Stimulated activated naive CD8-positive, alpha-beta T cell treated with anti-CD3 and anti-CD28 coated beads, Interleukin-15, Interleukin-2, amounts not matched to agents 100 U/mL and 50 U/mL, for 24 hours (primary cell): ENCODE measurements at regions not wholly inside any gene's neighbourhood (a gene's known extent, or its start where the extent isn't known, plus 50 kb on each side); places are given as distances from the start of the nearest gene placed in this dataset.
"Not testable (repeated sequence)": the region's sequence is repeated elsewhere in the genome, so short reads cannot be mapped to it uniquely, and the experiment has no call there.

Experiments
- ATAC-seq: fragments of 150-1000 bp; cut with Tn5 transposase; one replicate; pipeline ENCODE4 v1.10.0; 2021
- DNase-seq: peaks from one replicate; pipeline ENCODE4 v3.0.0; 2021

DNA sequence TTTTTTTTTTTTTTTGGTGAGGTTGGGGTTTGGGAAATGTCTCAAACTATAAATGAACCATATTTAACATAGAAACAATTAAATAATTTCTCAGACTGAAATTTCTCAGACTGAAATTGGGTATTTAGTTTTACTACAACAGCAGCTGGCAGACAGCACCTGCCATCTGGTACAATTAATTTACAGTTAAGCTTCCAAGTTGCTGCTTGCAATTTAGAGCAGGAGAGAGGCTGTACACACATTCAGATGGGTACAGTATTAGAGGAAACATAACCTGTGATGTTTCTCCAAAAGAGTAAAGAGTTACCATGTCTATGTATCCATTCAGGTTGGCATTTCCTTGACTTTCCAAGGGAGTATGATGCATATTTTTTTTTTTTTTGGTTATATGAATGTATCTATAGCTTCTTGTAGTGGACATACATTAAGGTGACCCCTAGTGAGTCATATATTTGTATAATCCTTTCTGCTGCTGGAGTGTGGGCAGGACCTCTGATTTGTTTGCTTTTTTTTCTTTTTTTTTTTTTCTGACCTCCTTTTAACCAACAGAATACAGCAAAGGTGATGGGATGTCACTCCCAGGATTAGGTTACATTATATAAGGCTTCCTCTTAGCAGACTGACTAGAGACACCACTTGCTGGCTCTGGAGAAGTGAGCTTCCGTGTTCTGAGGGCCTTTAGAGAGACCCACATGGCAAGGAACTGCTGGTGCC, 201.7 kb downstream of the PTH2R start:
- ATAC-seq (no peak), DNase-seq (no peak)

DNA sequence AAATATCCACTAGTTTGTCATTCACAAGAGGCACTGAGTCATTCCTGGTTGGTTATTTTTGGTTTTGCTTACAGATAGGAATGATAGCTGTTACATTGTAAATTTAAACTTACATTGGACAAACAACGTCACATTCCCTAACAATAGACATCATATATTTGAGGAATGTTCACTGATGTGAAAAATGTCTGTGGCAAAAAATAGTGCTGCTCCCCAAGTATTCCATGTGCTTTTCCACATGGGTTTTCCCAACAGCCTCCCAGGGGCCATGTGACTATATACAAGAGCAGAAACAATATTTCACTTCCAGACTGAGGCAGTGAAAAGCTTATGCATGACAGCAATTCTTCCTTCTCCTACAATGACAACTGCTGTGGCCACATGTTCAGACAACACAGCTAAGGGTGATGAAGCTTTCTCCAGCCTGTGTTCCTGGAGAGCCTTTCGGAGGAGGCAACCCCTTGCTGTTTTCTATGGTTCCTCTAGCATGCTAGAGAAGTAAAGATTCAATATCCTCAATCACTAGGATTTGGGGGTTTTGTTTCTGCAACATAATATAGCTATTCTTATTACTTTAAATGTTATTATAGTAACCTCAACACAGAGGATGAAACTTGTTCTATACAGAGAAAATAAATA, 202.7 kb downstream of the PTH2R start:
- ATAC-seq (no peak), DNase-seq (no peak)

DNA sequence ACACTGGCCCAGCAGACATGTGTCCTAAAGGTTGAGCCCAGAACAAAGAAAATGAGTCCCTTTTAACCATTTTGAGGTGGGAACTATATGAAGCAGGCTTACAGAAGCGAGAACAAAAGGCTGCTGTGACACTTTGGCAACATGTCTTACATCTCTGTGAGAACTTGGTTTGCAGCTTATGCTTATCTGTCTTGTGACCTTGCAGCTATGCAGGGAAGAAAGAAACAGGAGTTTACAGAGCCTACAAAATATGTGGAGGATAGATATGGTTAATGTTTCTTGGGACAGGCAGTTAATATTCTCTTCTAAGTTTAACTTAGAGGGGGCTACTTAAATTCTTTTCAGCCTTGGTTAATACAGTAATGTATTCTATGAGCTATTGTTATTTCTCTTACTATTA, 209.1 kb downstream of the PTH2R start:
- DNase-seq, ATAC-seq: not testable (repeated sequence)

DNA sequence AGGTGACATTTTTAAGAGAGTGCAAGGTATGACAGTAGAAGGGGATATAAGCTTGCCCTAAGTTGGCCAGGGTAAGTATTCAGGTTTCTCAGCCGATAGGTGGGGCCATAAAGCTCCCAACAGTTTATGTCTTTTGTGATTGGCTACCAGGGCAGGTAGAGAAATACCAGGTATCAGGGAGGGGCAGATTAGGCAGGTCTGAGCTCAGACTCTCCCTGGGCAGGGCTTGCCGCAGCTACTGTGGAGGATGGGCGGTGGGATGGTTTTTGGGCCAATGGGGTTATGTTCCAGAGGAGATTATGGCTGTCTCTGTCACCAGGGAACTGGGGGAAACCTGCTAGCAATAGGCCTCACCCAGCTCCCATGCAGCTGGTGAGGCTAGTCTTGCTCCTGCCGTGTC, 211.6 kb downstream of the PTH2R start:
- DNase-seq, result no peak
- ATAC-seq, result no peak

DNA sequence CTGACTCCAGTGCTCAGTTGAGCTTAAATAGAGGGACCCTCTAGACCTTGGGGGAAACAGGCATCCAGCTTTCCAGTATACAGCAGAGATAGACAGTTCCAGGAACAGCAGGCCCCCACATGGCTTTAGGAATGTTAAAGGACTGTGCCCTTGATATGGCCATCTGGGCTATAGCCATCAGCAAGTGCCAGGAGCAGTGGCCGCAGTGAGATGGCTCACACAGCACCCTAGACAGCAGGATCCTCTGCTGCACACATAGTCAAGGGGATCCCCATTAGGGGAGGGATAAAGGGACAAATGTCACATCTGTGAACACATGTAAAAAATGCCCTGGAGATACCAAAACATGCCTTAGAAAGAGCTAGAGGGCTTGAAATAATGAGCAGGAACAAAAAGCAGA, 213.4 kb downstream of the PTH2R start:
- ATAC-seq, result no peak
- DNase-seq, result no peak

DNA sequence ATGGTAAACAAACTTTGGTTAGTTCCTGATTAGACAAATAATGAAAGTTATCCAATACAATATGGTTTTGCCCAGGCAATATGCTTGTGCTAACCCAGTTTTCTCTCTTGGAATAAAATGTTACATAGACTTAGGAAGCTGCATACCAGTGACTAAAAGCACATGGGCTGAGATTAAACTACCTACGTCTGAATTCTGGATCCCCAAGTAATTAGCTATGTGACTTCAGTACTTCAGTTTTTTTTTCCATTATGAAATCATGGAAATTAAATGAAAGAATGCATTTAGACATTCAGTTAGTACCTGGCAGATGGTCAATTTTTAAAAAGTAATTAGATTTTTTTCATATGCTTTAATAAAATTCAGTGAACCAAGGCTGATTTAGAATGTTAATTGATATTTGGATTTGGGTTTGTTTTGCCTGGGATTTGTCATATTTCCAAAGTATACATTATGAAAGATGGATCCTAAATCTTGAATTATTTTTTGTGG, 213.9 kb downstream of the PTH2R start:
- DNase-seq, result no peak
- ATAC-seq, result no peak

DNA sequence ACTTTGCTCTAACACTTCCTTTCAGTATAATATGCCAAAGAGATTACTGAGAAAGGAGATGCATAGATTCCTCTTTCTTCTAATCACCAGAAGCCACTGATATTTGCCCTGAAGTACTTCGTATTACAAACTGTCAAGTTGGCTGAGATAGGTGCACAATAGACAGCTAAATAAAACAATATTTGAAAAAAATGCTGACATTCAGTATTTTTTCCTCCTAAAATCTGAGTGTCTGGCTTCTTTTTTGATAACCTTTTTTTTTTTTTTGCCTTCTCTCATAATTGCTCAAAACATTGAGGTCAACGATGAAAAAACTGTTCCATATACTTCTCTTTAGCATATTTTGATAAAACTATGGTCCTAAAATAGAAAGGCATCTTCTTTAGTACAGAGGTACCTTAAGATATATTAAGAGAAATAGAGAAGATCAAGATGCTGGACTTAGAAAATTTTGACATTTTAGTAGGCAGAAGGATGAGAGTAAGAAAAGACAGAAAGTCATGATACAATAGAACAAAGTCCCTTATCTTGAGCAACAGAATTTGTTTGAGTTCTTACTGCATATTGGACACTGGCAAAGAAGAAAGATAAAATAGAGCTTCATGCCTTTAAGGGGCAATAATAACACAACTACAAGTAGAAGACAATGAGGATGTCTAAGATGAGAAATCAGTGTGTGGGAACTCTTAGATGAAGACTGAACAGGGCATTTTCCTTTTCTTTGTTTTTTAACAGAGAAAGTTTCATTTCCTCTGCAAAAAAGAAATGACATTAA, 220.7 kb downstream of the PTH2R start:
- ATAC-seq, result no peak
- no peak for DNase-seq

DNA sequence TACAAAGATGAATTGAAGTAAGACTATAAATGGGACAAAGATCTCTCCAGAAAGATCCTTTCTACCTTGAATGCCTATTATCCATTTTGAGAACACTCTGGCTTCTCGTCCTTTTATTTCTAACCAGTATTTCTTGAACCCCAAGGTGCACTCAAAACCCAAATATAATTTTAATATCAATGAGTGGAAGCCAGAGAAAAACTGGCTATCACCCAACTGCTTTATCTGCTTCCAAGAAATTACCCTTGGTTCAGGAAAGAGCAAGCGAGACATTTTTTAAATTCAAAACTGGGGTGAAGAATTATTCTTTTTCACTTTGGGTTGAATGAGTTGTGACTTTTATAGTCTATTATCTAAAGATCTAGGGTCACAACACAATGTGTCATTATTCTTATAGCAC, 221.3 kb downstream of the PTH2R start:
- no peak for ATAC-seq
- DNase-seq, result no peak

DNA sequence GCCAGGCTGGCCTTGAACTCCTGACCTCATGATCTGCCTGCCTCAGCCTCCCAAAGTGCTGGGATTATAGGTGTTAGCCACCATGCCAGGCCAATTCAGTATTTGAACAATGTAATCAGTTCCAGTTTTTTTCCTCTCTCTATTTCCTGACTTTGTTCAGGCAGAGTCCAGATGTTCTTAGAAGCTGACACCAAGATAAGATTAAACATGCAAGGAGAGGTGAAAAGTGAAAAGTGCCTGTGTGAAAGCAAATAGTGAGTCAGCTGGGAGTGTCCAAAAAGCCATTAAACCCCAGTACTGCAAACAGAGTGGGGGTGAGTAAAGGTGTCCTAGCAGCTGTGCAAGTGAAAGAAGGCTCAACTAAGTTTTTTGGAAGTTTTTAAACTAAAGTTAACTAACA, 231.5 kb downstream of the PTH2R start:
- DNase-seq (no peak), ATAC-seq (no peak)

DNA sequence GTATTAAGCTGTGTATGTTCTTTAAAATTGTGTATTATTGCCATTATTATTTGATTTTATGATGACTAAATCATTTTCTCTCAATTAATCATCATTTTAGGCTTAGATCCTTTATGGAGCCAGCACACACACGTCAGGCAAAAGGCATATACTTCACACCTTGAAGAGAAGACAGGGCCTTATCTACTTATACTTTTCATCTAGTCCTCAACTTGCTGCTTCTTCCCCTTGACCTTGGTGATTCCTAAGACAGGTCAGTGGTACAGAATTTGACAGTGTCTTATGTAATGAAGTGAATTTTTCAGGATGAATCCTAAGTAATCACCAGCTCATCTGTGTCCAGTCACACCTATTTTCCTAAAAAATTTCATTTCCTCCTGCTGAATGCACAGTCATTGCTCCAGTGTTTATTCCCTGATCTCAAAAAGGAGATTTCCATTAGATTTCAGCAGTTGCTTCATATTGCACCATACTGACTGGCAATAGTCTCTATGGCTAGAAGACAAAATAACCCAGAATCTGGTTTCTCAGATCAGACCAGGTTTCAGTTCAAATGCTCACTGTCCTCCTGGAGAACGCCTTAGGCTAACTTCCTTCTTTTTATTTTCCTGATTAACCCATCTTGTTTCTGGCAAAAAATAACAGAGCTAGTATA, 235.7 kb downstream of the PTH2R start:
- DNase-seq (no peak), ATAC-seq (no peak)

DNA sequence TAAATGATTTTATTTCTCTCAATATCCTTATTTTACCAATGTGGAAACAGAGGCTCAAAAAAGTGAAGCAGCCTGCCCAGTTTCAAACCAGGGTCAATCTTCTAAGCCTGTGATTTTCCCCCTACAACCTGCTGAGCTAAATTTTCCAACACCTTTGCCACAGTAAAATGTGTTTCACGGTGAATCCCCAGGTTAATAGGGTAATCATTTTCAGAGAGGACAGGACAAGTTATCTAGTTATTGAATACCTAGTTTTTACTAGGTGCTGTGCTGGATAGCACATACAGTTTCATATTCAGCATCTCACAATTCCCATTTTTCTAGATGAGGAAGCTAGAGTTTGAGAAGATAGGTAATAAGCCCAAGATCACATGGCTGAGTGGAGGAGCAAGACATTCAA, 236.6 kb downstream of the PTH2R start:
- ATAC-seq (no peak), DNase-seq (no peak)

DNA sequence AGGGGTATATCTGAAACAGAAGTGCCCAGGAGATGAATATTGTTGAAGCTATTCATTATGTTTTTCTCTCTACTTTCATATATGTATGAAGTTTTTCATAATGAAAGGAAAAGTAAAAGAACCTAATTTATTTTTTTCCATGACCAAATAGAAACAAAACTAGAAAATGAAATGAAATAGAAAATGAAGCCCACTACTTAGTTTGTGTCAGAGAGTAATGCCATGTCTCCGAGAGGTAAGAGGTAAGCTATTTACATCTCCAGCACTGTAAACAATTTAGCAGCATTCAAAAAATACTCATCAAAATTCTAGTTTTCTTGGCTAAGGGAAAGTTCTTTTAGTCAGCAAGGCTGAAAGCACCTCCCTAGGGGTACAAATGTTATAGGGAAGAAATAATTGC, 238.6 kb downstream of the PTH2R start:
- DNase-seq (no peak), ATAC-seq (no peak)

DNA sequence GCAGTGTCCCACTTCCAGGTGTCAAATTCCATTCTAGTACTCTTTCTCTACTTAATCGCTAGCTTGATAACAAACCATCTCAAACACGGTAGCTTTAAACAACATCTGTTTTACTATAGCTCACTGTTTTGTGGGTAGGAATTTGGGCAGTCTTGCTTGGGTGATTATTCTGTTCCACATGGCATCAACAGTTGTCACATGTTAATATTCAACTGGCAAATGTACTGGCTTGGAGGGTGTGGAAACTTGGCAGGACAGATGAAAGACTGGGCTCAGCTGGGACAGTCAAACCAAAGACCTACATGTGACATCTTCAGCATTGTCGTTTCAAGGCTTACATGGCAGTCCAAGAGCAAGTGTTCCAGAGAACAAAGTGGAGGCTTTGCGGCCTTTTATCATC, 241.8 kb downstream of the PTH2R start:
- no peak for DNase-seq
- no peak for ATAC-seq

DNA sequence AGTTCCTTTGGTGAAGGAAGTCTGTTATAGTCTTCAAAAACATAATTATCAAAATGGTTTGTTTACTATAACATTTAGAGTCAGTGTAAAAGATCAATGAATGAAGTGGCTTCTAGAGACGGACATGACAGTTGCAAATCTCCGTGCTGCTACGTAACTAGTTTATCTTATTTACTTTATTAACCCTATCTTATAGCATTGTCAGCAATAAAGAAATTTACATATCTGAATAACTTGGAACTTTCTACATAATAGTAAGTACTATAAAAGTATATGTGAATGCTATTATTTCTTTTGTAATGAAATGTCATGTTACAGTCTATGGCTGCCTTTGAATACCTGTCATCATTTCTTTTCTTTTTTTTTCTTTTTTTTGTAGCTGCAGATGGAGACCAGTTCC, 246.8 kb downstream of the PTH2R start:
- no peak for ATAC-seq
- no peak for DNase-seq

DNA sequence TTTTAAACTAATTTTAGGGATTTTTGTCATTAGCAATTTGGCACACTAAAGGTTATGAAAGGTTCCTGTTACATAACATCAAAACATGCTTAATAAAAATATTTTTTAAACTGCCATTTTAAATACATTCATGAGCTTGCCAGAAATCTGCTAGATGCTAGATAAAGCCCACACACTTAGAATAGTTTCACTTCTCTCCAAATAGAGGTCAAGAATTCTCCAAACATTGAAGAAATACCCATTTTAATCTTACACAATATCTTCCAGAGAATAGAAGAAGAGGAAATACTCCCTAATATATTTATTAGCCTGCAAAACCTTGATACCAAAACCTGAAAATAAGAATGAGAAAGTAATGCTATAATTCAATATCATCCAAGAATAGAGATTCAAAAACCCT, 247.5 kb downstream of the PTH2R start:
- no peak for ATAC-seq
- no peak for DNase-seq

DNA sequence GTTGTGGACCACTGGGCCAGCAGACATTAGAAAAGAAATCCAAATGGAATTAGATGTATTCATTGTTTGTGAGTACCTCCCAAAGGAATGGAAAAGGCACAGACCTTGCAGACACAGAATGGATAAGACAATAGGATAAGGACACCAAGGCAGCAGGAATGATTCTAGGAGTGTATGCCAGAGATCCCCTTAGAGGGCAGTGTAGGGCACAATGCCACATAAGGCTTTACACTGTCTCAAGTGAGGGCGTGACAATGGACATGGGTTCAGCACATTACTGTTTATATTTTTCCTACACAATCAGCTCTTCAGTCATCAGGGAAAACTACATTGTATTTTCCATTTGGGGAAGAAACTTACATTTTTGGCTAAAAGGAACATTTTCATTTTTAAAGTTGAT, 250.9 kb downstream of the PTH2R start:
- DNase-seq, result no peak
- ATAC-seq, result no peak

DNA sequence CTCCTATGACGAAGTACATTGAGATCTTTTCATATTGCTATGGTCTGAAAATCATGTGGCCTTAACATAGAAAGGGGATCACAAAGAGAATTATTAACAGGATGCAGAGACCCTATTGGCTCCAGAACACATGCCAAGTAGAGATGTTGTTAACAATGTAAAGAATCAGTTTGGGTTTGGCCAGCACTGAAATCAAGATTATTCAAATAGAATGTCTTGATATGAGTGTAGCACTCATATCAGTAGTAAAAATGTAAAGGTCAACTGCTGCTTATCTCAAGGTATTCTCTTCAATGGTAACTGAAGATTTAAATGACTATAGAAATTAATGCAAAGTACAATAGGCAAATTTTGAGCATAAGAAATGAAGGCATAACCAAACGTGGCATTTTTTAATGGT, 262.8 kb downstream of the PTH2R start:
- DNase-seq (no peak), ATAC-seq (no peak)

DNA sequence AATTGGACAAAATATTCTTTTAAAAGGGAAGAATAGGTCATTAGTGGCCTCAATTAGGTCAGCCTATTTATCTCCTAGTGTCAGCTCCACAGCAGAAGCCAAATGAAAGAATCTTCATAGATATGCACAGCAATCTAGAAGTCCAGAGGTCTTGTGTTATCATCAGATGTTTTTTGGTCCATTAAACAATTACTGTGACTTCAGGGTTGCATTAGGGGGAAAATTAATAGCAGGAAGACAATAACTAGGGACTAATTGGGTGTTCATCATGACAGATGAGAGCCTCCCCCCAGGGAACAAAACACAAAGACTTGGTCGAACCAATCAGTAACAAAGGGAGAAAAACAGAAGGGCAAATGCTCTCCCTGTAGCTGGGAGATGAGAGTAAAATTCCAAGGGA, 264.7 kb downstream of the PTH2R start:
- ATAC-seq (no peak), DNase-seq (no peak)

DNA sequence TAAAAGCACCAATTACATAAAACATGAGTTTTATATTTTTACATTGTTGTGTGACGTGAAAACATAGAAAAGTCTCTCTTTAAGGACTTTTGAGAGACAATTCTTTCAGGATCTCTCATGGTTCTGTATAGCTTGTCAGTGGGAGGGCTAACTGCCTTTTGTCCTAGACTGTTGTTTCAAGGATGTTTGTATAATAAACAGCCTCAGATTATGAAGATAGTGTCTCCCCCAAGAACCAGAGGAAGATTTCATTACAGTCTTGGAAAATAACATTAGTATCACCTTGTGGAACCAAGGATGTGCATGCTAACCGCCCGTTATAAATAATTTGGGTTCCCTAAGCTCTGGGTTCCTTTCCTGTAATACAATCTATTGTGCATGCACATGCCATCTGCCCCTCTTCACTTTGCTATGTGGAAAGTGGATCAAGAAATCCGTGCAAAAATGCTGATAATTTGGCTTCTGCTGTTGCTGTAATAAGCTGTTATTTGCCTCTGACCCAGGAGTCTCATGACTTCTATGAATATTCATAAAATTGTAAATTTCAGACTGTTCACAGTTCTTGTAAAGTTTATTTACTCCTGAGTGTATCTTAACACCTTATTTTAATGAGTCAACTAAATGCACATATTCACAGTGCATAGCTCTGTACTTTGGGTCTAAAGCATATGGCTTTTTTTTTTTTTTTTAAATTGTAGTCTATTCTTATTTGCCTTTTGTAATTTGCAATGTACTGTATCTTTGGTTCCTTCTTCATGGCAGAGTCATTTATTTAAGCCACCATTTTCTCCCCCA, 265.5 kb downstream of the PTH2R start:
- ATAC-seq (no peak), DNase-seq (no peak)

DNA sequence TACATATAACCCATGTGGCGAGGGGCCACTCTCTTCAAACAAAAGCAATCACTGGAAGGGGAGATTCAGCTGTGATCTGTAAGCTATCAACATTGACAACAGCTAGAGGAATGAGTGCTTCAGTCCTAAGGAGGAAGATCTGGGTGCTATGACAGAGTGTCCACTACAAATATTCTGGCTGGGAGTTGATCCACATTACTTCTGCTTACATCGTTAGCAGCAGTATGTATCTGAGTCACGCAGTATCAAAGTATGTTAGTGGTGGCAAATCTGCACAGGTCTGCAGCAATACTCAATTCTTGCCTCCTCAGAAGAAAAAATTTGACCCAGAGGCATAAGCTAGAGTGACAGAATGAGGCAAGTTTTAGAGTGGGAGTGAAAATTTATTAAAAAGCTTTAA, 267.0 kb downstream of the PTH2R start:
- no peak for DNase-seq
- ATAC-seq, result no peak

DNA sequence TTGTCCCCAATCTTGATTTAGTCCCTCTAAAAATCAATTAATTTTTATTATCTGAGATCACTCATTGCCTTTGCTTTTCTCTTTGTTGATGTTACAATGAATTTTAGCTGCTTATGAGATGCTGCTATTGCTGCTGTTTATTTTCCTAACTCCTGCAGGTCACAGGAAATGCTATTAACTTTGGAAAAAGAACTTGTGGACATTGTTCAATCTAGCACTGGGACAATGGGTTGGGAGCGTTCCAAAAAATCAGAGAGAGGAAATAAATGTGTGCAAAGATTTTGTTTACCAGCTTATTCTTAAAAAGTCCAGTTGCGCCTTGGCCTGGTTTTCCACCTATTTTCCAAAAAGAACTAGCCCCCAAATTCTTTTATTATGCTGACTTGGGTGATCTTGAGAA, 268.3 kb downstream of the PTH2R start:
- no peak for DNase-seq
- ATAC-seq, result no peak

DNA sequence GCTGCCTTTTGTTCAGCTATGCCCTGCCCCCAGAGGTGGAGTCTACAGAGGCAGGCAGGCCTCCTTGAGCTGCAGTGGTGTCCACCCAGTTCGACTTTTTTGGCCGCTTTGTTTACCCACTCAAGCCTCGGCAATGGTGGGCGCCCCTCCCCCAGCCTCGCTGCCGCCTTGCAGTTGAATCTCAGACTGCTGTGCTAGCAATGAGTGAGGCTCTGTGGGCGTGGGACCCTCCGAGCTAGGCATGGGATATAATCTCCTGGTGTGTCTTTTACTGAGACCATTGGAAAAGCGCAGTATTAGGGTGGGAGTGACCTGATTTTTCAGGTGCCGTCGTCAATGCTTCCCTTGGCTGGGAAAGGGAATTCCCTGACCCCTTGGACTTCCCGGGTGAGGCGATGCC, 279.3 kb downstream of the PTH2R start:
- ATAC-seq, DNase-seq: not testable (repeated sequence)
